ENCODE measurements at regions not wholly inside any gene's neighbourhood (a gene's known extent, or its start where the extent isn't known, plus 50 kb on each side); places are given as distances from the start of the nearest gene placed in this dataset.

DNA sequence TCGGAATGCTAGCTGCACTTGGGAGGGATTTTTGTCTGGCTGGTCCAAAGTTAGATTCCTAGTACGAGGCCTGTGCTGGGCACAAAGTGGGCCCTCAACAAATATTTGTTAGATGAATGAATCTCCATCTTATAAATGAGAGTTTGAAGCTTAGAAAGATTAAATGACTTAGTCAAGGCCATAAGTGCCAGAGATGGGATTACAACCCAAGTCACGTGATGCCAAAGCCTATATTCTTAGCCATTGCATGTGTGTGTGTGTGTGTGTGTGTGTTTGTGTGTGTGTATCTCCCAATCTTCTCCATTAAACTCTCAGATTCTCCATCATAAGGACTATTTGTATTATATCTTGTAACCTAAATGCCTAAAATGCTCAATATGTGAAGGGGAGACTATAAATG, 130.8 kb upstream of the MAP1B start:
- TF ChIP-seq, protein P1, sequence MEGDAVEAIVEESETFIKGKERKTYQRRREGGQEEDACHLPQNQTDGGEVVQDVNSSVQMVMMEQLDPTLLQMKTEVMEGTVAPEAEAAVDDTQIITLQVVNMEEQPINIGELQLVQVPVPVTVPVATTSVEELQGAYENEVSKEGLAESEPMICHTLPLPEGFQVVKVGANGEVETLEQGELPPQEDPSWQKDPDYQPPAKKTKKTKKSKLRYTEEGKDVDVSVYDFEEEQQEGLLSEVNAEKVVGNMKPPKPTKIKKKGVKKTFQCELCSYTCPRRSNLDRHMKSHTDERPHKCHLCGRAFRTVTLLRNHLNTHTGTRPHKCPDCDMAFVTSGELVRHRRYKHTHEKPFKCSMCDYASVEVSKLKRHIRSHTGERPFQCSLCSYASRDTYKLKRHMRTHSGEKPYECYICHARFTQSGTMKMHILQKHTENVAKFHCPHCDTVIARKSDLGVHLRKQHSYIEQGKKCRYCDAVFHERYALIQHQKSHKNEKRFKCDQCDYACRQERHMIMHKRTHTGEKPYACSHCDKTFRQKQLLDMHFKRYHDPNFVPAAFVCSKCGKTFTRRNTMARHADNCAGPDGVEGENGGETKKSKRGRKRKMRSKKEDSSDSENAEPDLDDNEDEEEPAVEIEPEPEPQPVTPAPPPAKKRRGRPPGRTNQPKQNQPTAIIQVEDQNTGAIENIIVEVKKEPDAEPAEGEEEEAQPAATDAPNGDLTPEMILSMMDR (IDR thresholded peaks at IDR 0.05): no peak
- TF ChIP-seq POLR2AphosphoS5 (IDR thresholded peaks at IDR 0.05) (no peak), POLR2A (IDR thresholded peaks at IDR 0.05) (no peak)
